SKM-1 treated with dmso at 0.1 percent for 144 hours (cell line): ENCODE measurements at regions not wholly inside any gene's neighbourhood (a gene's known extent, or its start where the extent isn't known, plus 50 kb on each side); places are given as distances from the start of the nearest gene placed in this dataset.

Experiments
- DNase-seq: peaks from one replicate; lab custom pipeline; 2025; ENCODE audit not compliant: unreplicated experiment; lab: John Stamatoyannopoulos, UW

- peak; percentile 70 for DNase-seq
Measured at GRCh38 chr2:160994141-160995002, 165.9 kb upstream of the TANK start.

GRCh38 chr2:160996584-160996983, 163.6 kb upstream of the TANK start:
- no peak for DNase-seq

GRCh38 chr2:161004379-161004778, 155.8 kb upstream of the TANK start:
- no peak for DNase-seq

GRCh38 chr2:161005170-161005569, 155.1 kb upstream of the TANK start:
- DNase-seq = no peak

- DNase-seq = no peak
Measured at GRCh38 chr2:161008311-161008710, 151.9 kb upstream of the TANK start.

- no peak for DNase-seq
Measured at GRCh38 chr2:161010503-161011015, 149.7 kb upstream of the TANK start.

GRCh38 chr2:161017780-161018470, 142.3 kb upstream of the TANK start:
- no peak for DNase-seq

GRCh38 chr2:161019311-161019710, 140.9 kb upstream of the TANK start:
- no peak for DNase-seq

GRCh38 chr2:161020437-161020836, 139.8 kb upstream of the TANK start:
- no peak for DNase-seq

- DNase-seq = no peak
Measured at GRCh38 chr2:161028581-161028980, 131.6 kb upstream of the TANK start.

GRCh38 chr2:161029321-161029720, 130.9 kb upstream of the TANK start:
- no peak for DNase-seq

GRCh38 chr2:161030260-161031063, 129.8 kb upstream of the TANK start:
- DNase-seq = no peak

- no peak for DNase-seq
Measured at GRCh38 chr2:161031511-161031910, 128.7 kb upstream of the TANK start.

GRCh38 chr2:161032635-161033034, 127.6 kb upstream of the TANK start:
- DNase-seq = no peak

- no peak for DNase-seq
Measured at GRCh38 chr2:161033059-161033660, 127.1 kb upstream of the TANK start.

GRCh38 chr2:161036926-161037325, 123.3 kb upstream of the TANK start:
- no peak for DNase-seq

GRCh38 chr2:161039071-161039470, 121.2 kb upstream of the TANK start:
- DNase-seq = no peak

GRCh38 chr2:161041356-161041755, 118.9 kb upstream of the TANK start:
- DNase-seq = no peak

- DNase-seq = no peak
Measured at GRCh38 chr2:161042990-161043625, 117.1 kb upstream of the TANK start.

GRCh38 chr2:161044095-161044865, 115.9 kb upstream of the TANK start:
- DNase-seq = no peak
